Keratinocyte (primary cell): ENCODE measurements at regions not wholly inside any gene's neighbourhood (a gene's known extent, or its start where the extent isn't known, plus 50 kb on each side); places are given as distances from the start of the nearest gene placed in this dataset.

ENCODE experiments used
- DNase-seq: peaks from one replicate; pipeline ENCODE4 v3.0.0-alpha.2; 2011; ENCODE audit warnings: low read depth, missing footprints, low spot score
- FAIRE-seq: peaks from 2 replicates; lab custom pipeline; 2011; peaks lifted over from hg19 to GRCh38; lab: Jason Lieb, UNC
- H2AFZ ChIP-seq: 2 replicates; pipeline ENCODE4 v1.6.0; 2012; ENCODE audit warnings: low read length, control low read depth, inconsistent platforms; ENCODE audit not compliant: control insufficient read depth
- H3K27ac ChIP-seq: 2 replicates; pipeline ENCODE4 v1.5.1; 2011; ENCODE audit warnings: low read length; ENCODE audit not compliant: control insufficient read depth, insufficient read depth
- H3K27me3 ChIP-seq: 3 replicates; pipeline ENCODE4 v1.6.0; 2011; ENCODE audit warnings: low read length; ENCODE audit not compliant: control insufficient read depth, insufficient read depth; ENCODE audit errors: extremely low read depth
- H3K36me3 ChIP-seq, 2 experiments: 2 replicates in 1 of 2; 3 replicates in 1 of 2; pipeline ENCODE4 v1.5.1; 2011; ENCODE audit warnings: low read length in 2 of 2, mild to moderate bottlenecking in 1 of 2; ENCODE audit not compliant: control insufficient read depth in 2 of 2, insufficient read depth in 2 of 2; ENCODE audit errors: extremely low read depth in 1 of 2
- H3K4me1 ChIP-seq: 3 replicates; pipeline ENCODE4 v1.5.1; 2011; ENCODE audit warnings: low read length; ENCODE audit not compliant: control insufficient read depth, insufficient read depth; ENCODE audit errors: extremely low read depth
- H3K4me2 ChIP-seq: 3 replicates; pipeline ENCODE4 v1.6.0; 2011; ENCODE audit warnings: low read depth, low read length; ENCODE audit not compliant: control insufficient read depth, insufficient read depth; ENCODE audit errors: extremely low read depth
- H3K4me3 ChIP-seq, 3 experiments: fragments of 200-600 bp in 1 of 3; sonication (generic) in 1 of 3; 2 replicates in 2 of 3; 3 replicates in 1 of 3; pipeline ENCODE4 v1.5.1; 2011 to 2016; ENCODE audit warnings: low read length in 3 of 3, mild to moderate bottlenecking in 3 of 3, control low read depth in 2 of 3, inconsistent platforms in 1 of 3, low read depth in 1 of 3, mixed read lengths in 1 of 3, mixed run types in 1 of 3, moderate library complexity in 1 of 3; ENCODE audit not compliant: control insufficient read depth in 2 of 3, insufficient read depth in 2 of 3; ENCODE audit errors: extremely low read depth in 1 of 3
- H3K79me2 ChIP-seq: 2 replicates; pipeline ENCODE4 v1.6.0; 2012; ENCODE audit warnings: low read length; ENCODE audit not compliant: control insufficient read depth, insufficient read depth
- H3K9ac ChIP-seq: 3 replicates; pipeline ENCODE4 v1.6.0; 2011; ENCODE audit warnings: low read length; ENCODE audit not compliant: control insufficient read depth, insufficient read depth; ENCODE audit errors: extremely low read depth
- H3K9me1 ChIP-seq: 3 replicates; pipeline ENCODE4 v1.6.0; 2011; ENCODE audit warnings: low read length; ENCODE audit not compliant: control insufficient read depth, insufficient read depth; ENCODE audit errors: extremely low read depth
- H3K9me3 ChIP-seq: 2 replicates; pipeline ENCODE4 v1.5.1; 2012; ENCODE audit warnings: low read depth, low read length; ENCODE audit not compliant: control insufficient read depth
- H4K20me1 ChIP-seq: 3 replicates; pipeline ENCODE4 v1.6.0; 2011; ENCODE audit warnings: low read length; ENCODE audit not compliant: control insufficient read depth, insufficient read depth; ENCODE audit errors: extremely low read depth
- CTCF ChIP-seq, 3 experiments: IDR thresholded peaks in 1 of 3; conservative IDR thresholded peaks in 1 of 3; optimal IDR thresholded peaks in 1 of 3; 2 replicates in 2 of 3; 3 replicates in 1 of 3; pipeline versions ENCODE3 to v1.5.1; 2011; ENCODE audit warnings: low read length in 3 of 3, mild to moderate bottlenecking in 3 of 3, moderate library complexity in 2 of 3, control low read depth in 1 of 3, inconsistent platforms in 1 of 3; ENCODE audit not compliant: insufficient read depth in 2 of 3; ENCODE audit errors: extremely low read depth in 1 of 3
- EZH2 ChIP-seq: IDR thresholded peaks from one replicate; pipeline ENCODE4 v1.6.1; 2012; ENCODE audit warnings: inconsistent platforms, mild to moderate bottlenecking, low read length, moderate library complexity
- dilution Hi-C: fragments of 300-500 bp; cut with MboI; formaldehyde crosslinking; loops from one replicate; pipeline ENCODE4 v1.7.0; 2020; ENCODE audit warnings: low sequenced_read_pairs; ENCODE audit not compliant: extremely low pct_ligation_motif_present

GRCh38 chr5:62922191-62922590, 343.6 kb downstream of the LRRC70 start:
- Histone ChIP-seq H3K4me3 (no peak overlapping the region), H3K9me1 (no peaks in the 10 kb centered on the region), H3K9ac (no peak overlapping the region), H3K4me2 (no peak overlapping the region), H3K79me2 (no peaks in the 10 kb centered on the region), H3K4me1 (no peaks in the 10 kb centered on the region), H3K27me3 (no peaks in the 10 kb centered on the region), H3K27ac (no peak overlapping the region), H3K9me3 (no peaks in the 10 kb centered on the region), H4K20me1 (no peaks in the 10 kb centered on the region), H2AFZ (no peak overlapping the region), H3K36me3 (no peaks in the 10 kb centered on the region)
- no peak for TF ChIP-seq CTCF (optimal IDR thresholded peaks at IDR 0.05 in 1 of 3, IDR thresholded peaks at IDR 0.05 in 1 of 3, conservative IDR thresholded peaks at IDR 0.05 in 1 of 3; ENCODE audit: extremely low read depth in 1 of 3, insufficient read depth in 2 of 3, low read length in 3 of 3)
- TF ChIP-seq EZH2, result no peak
- dilution Hi-C loops, result no loop called here
- no peak for DNase-seq
- no peak for FAIRE-seq

DNA sequence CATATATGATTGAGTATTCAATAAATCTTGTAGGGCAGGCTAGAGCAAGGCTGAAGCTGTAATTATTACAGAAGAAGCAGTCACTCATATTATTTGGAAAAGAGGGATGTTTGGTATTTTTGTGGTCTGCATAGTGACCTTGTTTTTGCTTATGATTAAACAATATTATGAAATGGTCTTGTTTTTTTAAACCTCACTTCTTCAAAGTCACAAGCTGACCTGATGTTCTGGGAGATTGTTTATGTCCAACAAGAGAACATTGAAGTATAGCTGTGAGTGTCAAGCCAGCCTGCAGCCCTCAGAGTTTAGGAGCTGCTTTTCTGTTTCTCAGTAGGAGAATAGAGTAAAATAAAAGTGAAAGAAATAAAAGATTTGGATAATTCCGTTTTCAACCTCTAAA, 342.2 kb downstream of the LRRC70 start:
- no peak overlapping the region for H3K4me2 ChIP-seq
- no peaks in the 10 kb centered on the region for H3K9me1 ChIP-seq
- H3K79me2 ChIP-seq, result no peaks in the 10 kb centered on the region
- no peaks in the 10 kb centered on the region for H3K27me3 ChIP-seq
- H2AFZ ChIP-seq, result no peak overlapping the region
- H3K9ac ChIP-seq, result no peak overlapping the region
- H3K4me1 ChIP-seq, result no peaks in the 10 kb centered on the region
- DNase-seq, result no peak
- TF ChIP-seq CTCF (optimal IDR thresholded peaks at IDR 0.05 in 1 of 3, IDR thresholded peaks at IDR 0.05 in 1 of 3, conservative IDR thresholded peaks at IDR 0.05 in 1 of 3; ENCODE audit: extremely low read depth in 1 of 3, insufficient read depth in 2 of 3, low read length in 3 of 3) (no peak), EZH2 (no peak)
- FAIRE-seq, result no peak
- no peaks in the 10 kb centered on the region for H4K20me1 ChIP-seq
- H3K4me3 ChIP-seq, result no peak overlapping the region
- no peaks in the 10 kb centered on the region for H3K9me3 ChIP-seq
- no peak overlapping the region for H3K27ac ChIP-seq
- no peaks in the 10 kb centered on the region for H3K36me3 ChIP-seq
- dilution Hi-C loops, result no loop called here
